Kidney epithelial cell (primary cell): ENCODE measurements at regions not wholly inside any gene's neighbourhood (a gene's known extent, or its start where the extent isn't known, plus 50 kb on each side); places are given as distances from the start of the nearest gene placed in this dataset.

Experiments used
- DNase-seq: peaks from one replicate; pipeline ENCODE4 v3.0.0-alpha.2; 2010; ENCODE audit warnings: low read depth
- H3K27me3 ChIP-seq: 2 replicates; pipeline ENCODE4 v1.6.0; 2011; ENCODE audit warnings: low read length; ENCODE audit not compliant: control insufficient read depth, insufficient read depth
- H3K36me3 ChIP-seq: 2 replicates; pipeline ENCODE4 v1.5.1; 2011; ENCODE audit warnings: low read length; ENCODE audit not compliant: control insufficient read depth, insufficient read depth
- H3K4me3 ChIP-seq: 2 replicates; pipeline ENCODE4 v1.5.1; 2011; ENCODE audit warnings: low read depth, mild to moderate bottlenecking, control low read depth, low read length
- TF ChIP-seq, protein P1 (sequence below): IDR thresholded peaks from 2 replicates; pipeline ENCODE4 v1.5.1; 2011; ENCODE audit warnings: mild to moderate bottlenecking, moderate library complexity, low read length, control low read depth, inconsistent platforms; ENCODE audit not compliant: insufficient read depth, poor library complexity, severe bottlenecking

DNA sequence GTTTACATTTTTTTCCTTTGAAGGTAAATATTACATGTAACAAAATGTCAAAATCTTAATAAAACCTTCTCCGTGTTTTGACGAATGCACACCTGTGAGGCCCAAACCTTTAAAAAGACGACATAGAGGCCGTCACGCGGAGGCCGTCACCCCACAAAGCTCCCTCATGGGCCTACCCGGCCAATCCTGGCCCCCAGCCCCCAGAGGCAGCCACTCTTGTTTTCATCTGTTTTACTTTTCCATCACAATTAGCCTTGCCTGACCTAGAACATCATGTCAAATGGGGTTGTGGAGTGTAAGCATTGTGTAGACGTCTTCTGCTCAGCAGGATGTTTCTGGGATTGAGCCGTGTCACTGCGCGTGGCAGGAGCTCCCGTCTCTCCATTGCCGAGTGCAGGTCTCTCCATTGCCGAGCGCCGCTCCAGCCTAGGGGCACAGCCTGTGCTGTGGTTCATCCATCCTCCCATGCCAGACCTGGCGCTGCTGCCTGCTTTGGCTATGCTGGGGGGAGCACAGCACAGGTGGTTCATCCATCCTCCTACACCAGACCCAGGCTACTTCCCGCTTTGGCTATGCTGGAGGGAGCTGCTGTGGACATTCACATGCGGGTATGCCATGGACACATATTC, 52.2 kb upstream of the IRX4 start:
- no peak overlapping the region for H3K4me3 ChIP-seq
- H3K27me3 ChIP-seq, result peaks cover 23% of the 10 kb centered on the region
- TF ChIP-seq, protein P1, sequence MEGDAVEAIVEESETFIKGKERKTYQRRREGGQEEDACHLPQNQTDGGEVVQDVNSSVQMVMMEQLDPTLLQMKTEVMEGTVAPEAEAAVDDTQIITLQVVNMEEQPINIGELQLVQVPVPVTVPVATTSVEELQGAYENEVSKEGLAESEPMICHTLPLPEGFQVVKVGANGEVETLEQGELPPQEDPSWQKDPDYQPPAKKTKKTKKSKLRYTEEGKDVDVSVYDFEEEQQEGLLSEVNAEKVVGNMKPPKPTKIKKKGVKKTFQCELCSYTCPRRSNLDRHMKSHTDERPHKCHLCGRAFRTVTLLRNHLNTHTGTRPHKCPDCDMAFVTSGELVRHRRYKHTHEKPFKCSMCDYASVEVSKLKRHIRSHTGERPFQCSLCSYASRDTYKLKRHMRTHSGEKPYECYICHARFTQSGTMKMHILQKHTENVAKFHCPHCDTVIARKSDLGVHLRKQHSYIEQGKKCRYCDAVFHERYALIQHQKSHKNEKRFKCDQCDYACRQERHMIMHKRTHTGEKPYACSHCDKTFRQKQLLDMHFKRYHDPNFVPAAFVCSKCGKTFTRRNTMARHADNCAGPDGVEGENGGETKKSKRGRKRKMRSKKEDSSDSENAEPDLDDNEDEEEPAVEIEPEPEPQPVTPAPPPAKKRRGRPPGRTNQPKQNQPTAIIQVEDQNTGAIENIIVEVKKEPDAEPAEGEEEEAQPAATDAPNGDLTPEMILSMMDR, result no peak
- DNase-seq, result no peak
- H3K36me3 ChIP-seq, result no peaks in the 10 kb centered on the region

DNA sequence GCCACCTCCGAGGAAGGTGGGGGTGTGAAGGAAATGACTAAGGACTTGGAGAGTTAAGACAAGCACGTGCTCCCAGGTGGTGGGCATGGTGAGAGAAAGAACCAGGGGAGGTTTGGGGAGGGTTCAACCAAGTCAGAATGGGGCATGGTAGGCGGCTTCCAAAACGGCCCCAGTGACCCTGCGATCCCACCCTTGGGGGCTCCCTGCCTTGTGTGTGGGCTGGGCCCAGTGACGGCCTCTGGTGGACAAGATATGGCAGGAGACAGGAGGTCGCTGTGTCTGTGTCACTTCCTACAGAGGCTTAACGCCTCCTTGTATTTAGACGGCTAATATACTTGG, 51.3 kb upstream of the IRX4 start:
- no peak overlapping the region for H3K4me3 ChIP-seq
- H3K36me3 ChIP-seq, result no peaks in the 10 kb centered on the region
- TF ChIP-seq, protein P1, result no peak
- peaks cover 25% of the 10 kb centered on the region for H3K27me3 ChIP-seq
- no peak for DNase-seq

DNA sequence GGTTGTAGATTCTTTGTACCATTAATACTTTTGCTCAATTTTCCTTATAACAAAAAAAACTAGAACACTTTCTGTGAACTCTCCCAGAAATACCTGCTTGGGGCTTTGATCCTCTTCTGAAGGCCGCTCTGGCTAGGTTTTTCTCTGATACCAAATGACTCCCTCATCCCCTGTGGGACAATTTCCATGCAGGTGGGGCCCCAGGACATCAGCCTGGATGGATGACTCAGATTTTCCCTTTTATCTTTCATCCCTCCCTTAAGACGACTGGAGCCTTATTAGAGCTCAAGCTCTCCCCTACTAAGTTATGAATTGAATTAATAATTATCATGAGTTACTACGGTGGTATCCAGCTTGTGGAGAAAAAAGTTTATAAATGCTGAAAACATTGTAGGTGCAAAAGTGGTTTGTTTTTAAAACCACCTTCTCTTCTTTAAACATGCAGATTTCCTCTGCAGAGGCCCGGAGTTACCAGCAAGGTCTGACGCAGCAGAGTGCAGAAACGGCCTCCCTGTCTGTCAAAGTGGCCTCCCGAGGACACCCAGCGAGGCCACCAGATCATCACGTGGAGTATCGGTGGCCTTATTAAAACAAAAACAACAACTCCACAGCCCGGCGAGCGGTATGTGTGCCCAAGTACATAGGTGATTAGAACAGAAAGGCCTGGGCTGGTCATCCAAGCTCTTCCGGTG, 50.8 kb upstream of the IRX4 start:
- DNase-seq, result no peak
- peaks cover 25% of the 10 kb centered on the region for H3K27me3 ChIP-seq
- no peak overlapping the region for H3K4me3 ChIP-seq
- TF ChIP-seq, protein P1, result no peak
- H3K36me3 ChIP-seq, result no peaks in the 10 kb centered on the region
